Activated CD4-positive, alpha-beta T cell treated with anti-CD3 and anti-CD28 coated beads for 48 hours (primary cell): ENCODE measurements at regions not wholly inside any gene's neighbourhood (a gene's known extent, or its start where the extent isn't known, plus 50 kb on each side); places are given as distances from the start of the nearest gene placed in this dataset.

ENCODE experiments used
- DNase-seq: peaks from one replicate; pipeline ENCODE4 v3.0.0-alpha.2; 2020

DNA sequence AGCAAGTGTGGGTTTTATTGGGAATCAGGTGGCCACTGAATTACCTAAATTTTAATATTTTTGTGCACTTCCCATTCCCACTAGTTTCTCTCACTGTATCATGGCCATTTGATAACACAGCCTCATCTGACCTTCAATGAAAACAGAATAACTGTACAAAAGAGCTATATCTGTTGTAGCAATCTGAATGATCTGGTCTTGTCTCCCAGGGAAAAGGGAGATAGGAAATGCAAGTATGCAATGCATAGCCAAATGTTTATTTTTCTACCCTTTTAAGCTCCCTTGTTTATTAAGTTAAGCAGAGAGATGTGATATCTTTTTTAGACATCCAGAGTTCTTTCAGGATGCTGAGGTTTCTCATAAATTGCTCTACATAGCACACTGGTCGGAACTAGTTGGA lies 288.3 kb upstream of the CLINT1 start:
- no peak for DNase-seq

GRCh38 chr5:158145827-158146226 lies 286.9 kb upstream of the CLINT1 start:
- DNase-seq = no peak

DNA sequence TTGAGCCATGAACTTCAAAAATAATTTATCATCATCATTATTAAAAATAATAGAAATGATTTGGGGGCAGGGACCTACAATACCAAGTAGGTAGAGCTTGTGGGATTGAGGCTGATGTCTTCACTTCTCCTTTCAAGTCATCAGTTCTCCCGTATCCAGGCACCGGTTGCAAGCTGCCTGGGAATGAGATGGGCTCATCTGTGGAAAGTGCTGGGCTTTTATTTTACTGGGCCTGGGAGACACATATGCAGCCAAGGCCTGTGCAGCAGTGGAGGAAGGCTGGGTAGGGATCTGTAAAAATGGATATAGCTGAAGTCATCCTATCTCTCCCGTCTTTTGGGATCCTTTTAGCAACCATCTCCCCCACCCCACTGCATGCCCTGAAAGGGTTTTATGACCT lies 284.1 kb upstream of the CLINT1 start:
- DNase-seq = no peak

- no peak for DNase-seq
Observed at GRCh38 chr5:158142156-158142555, 283.2 kb upstream of the CLINT1 start.

- no peak for DNase-seq
Observed at GRCh38 chr5:158140120-158140731, 281.3 kb upstream of the CLINT1 start.

DNA sequence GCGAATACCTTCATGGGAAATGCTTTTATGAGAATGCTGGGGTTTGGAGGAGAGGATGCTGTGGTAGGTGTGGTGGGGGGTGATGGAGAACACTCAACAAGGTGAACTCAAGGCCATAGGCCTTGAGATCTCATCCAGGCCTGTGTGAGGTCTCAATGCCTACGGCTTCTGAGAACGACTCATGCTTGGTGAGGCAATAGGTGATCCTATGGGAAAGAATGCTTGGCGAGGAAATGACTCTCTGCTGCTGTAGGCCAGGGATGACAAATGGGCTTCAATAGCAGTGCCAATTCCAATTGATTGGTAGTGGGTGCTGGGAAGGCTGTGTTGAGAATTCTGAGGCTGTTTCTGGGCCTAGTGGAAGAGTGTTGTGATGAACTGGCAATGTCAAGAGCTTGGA lies 280.2 kb upstream of the CLINT1 start:
- no peak for DNase-seq

GRCh38 chr5:158135682-158136179 lies 276.8 kb upstream of the CLINT1 start:
- DNase-seq = no peak

- no peak for DNase-seq
Observed at GRCh38 chr5:158133369-158133768, 274.4 kb upstream of the CLINT1 start.

- DNase-seq = no peak
Observed at GRCh38 chr5:158127536-158127935, 268.6 kb upstream of the CLINT1 start.

DNA sequence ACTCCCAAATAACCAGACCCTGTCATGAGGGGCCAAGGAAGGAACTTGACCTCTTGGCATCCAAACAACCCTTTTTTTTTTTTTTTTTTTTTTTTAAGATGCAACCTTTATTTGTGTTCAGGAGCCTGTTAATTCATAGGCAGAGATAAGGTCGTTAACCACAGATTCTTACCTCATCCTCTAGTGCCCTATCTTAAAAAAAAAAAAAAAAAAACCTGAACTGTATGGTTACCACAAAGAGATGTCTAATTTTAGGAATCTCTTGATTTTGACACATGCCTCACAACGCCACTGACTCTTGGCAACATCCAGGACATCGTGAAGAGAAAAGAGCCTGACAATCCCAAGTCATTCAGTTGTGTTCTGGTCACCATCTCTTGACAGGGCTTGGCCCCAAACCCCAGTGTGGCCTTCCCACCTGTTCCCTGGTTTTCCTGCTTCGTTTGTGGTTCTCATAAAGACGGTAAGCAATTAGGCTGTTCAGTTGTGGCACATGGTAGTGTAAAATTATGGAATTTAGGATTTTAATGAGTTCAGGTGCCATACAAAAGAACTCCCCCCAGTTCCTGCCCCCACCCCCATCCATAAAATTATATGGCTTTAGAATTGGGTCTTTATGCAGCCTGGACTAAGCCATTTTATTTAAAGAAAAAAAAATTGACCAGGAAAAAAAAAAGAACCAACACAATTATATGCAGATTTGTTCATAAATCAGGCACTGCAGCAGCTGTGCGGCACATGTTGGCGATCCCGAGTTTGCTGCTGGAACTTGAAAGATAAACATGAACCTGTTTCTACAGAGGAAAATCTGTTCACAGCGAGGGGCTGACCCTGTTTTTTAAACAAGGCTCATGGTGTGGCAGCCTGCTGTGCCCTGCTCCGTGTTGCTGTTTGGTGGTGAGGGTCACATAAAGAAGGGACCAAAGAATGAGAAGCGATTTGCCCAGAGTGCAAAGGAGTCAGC lies 267.8 kb upstream of the CLINT1 start:
- no peak for DNase-seq

GRCh38 chr5:158124606-158125316 lies 265.8 kb upstream of the CLINT1 start:
- DNase-seq = no peak

- no peak for DNase-seq
Observed at GRCh38 chr5:158123595-158123994, 264.6 kb upstream of the CLINT1 start.

DNA sequence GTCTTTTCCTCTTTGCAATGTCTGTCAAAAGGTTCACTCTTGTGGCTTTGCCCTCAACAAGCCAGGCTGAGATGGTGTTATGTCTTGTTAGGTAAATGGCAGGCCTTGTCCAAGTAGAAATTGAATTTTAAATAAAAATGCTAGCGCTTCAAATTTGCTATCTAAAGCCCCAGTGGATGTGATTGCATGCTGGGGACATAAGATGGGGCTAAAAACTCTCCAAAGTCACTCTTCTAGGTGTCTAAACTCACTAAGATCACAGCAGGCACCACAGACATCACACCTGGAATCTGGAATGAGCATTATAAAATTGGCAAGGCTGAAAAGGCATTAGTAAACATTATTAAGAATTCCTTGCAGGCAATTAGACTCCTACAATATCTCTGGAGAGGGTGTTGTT lies 262.7 kb upstream of the CLINT1 start:
- DNase-seq = no peak

DNA sequence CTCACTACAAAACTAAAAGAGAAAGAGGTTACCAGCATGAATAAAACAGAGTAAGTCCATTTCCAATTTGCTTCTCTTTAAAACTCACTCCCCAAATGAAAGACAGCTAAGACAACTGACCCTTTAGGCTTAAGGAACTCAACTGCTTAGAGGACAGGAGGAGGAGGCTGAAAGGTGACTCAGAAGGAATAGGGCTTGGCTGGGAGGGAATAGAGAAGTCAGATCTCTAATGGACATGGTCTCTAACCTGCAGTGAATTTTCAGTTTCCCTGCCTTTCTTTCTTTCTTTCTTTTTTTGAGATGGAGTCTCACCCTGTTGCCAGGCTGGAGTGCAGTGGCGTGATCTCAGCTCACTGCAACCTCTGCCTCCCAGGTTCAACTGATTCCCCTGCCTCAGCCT lies 261.8 kb upstream of the CLINT1 start:
- DNase-seq = no peak

DNA sequence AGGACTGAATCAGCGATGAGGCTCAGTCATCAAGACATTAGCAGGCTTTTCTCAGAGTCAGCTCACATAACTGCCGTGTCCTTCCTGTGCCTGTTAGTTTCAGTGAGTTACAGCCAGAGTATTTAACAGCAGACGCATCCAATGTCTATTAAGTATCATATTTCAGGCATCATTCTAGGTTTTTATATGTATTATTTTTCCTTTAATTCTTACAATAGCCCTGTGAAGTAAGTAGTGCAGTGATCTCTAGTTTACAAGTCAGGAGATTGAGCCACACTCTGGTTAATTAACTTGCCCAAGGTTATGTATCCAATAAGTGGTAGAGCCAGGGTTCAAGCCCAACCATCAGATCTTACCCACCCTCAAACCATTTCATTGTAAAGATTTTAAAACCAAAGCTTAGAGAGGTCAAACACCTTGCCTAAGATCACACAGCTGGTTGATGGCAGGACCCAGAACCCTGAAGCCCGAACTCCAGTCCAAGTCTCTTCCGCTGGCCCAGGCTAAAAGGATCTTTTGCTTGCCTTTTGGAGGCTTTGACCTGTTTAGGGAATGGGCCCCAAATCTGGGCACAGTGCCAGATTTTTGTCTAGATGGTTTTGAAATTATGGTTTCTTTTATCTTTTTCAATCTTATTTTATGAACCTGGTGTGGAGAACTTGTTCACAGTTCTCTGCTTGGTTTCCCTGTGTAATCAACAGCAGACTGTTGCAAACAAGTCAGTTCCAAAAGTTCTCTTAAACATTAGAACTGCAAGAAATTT lies 261.2 kb upstream of the CLINT1 start:
- no peak for DNase-seq

GRCh38 chr5:158117467-158118160 lies 258.7 kb upstream of the CLINT1 start:
- no peak for DNase-seq

- DNase-seq = peak; percentile 8
Observed at GRCh38 chr5:158116965-158117364, 258.0 kb upstream of the CLINT1 start.

- DNase-seq = no peak
Observed at GRCh38 chr5:158115468-158115867, 256.5 kb upstream of the CLINT1 start.

GRCh38 chr5:158108177-158108576 lies 249.2 kb upstream of the CLINT1 start:
- DNase-seq = no peak

GRCh38 chr5:158100373-158100888 lies 241.5 kb upstream of the CLINT1 start:
- DNase-seq = no peak

DNA sequence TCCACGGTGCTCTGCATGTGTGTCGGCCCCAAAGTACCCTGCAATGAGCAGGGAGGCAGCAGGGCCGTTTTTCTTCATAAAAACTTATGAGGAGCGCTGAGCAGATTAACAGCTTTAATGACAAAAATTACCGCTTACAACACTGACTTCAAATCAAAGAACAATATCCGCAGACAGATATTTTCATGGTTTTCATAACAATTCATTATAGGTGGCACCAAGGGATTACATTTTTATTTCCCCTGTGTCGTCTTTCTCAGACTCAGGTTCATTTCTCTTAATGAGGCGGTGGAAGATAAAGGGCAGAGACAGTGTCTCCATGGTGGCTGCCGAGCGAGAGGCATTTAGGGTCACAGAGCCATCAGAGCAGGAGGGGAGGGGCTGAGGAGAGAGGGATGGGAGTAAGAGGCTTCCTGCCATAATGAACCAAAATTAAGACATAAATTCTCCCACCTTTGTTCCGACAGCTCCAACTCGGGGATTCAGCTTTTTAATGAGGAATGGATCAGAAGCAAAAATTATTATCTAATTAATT lies 240.7 kb upstream of the CLINT1 start:
- DNase-seq = no peak

DNA sequence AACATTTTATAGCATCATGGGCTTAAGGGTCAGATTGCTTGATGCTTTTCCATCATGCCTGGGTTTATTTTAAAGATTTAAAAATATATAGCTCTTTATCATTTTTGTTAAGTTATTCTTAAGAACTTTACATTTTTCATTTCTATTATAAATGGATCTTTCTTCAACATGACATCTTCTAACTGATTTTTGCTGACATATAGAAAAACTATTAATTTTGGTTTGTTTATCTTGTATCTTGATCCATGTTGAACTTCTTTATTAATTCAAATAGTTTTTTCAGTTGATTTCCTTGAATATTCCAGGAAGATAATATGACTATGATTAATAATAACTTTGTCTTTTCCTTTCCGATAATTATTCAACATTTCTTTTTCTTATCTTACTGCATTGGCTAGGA lies 237.9 kb upstream of the CLINT1 start:
- DNase-seq = no peak
